HG02623 (cell line): ENCODE measurements at regions not wholly inside any gene's neighbourhood (a gene's known extent, or its start where the extent isn't known, plus 50 kb on each side); places are given as distances from the start of the nearest gene placed in this dataset.

Experiments
- ATAC-seq: cut with Tn5 transposase; IDR thresholded peaks from one replicate; pipeline ENCODE4 v1.9.1; 2021; ENCODE audit warnings: moderate library complexity; ENCODE audit not compliant: unreplicated experiment

DNA sequence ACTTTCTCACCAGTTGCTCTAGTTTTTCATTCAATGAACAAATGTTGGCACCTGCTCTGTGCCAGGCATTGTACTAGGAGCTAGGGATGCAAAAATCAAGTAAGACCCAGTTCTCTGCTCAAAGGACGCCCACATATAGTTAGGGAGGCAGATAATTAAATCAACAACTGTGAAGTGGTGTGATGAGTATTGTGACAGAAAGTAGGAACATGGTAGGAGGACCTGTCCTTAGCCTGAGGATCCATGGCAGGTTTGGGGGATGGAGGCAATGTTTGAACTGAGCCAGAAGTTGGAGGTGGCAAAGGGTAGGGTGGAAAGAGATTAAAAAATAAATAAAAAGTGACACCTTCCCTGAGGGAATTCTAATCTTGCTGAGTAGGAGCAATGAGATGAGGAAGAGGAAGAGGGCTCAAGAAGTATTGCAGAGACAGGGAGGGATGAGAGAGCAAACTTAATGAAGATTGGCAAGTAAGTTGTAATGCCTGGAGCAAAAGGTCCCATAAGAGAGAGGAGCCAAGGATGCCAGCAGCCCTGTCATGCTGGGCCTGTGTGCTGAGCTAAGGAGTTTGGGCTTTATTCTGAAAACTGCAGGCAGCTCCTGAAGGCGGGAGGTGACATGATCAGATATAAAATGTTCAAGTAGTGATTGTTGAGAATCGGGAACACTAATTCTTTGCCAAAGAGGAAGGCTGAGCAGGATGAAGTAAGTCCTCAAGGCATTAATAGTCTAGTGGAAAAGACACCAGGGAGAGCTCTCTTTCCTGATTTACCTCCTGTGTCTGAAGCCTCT lies 184.3 kb upstream of the PPP2R3A start:
- ATAC-seq = no peak

GRCh38 chr3:135784557-135784956 lies 181.0 kb upstream of the PPP2R3A start:
- peak; percentile 82 for ATAC-seq

GRCh38 chr3:135788146-135788545 lies 177.4 kb upstream of the PPP2R3A start:
- no peak for ATAC-seq

DNA sequence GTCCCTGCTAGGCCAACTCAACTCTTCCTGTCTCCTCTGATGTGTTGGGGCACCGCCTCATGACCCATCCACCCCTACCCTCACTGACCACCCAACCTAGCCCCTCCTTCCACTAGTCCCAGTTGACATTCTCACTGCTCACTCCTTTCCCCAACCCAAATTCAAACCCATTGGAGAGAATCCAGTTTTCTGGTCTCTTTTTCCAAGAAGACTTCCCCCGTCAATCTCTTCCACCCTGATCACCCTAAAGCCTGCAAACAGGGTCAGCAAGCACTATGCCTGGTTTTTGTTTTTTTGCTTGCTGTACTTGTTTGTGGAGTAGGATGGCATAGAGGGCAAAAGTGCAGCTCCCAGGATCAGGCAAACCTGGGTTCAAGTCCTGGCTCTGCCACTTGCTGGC lies 176.6 kb upstream of the PPP2R3A start:
- ATAC-seq = no peak

- ATAC-seq = no peak
These were observed 173.4 kb upstream of the PPP2R3A start for GRCh38 chr3:135792174-135792573.

GRCh38 chr3:135792858-135793475 lies 172.6 kb upstream of the PPP2R3A start:
- ATAC-seq = no peak

DNA sequence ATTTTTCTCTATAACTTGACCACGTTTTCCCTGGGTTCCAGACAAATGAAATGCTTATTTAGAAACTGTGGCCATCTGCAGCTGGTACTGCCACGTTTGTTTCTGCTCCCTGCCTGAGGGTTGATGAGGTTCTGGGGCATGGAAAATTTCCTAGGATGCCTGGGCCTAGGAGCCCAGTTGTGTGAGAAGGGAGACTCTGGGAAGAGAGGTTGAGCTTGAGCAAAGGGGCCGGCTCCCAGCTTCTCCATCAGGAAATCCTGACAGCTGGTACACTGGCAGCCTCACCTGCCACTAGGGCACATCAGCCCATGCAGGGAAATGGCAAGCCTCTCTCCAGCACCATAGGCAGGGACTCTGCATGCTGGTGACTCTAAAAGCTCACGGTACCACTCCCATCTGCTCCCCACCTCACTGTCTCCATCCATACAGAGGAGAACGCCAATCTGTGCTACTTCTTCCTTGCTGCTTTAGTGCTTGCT lies 165.4 kb upstream of the PPP2R3A start:
- no peak for ATAC-seq

DNA sequence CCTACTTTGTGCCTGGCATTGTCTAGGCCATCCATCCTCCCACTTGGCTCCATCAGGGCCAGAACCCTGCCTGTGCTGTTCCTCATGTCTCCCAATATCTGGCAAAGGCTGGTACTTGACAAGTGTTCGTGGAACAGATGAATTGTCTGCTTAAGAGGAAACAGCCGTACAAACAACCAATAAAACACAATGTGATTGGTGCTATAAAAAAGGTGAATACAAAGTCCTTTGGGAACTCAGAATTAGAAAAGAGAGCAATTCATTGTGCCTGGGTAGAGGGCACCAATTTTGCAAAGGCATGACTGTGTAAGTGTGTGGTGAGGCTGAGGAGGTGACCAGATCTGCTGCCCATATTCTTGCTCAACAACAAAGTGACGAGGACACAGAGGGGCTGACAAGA lies 164.5 kb upstream of the PPP2R3A start:
- no peak for ATAC-seq

GRCh38 chr3:135802171-135802570 lies 163.4 kb upstream of the PPP2R3A start:
- no peak for ATAC-seq

DNA sequence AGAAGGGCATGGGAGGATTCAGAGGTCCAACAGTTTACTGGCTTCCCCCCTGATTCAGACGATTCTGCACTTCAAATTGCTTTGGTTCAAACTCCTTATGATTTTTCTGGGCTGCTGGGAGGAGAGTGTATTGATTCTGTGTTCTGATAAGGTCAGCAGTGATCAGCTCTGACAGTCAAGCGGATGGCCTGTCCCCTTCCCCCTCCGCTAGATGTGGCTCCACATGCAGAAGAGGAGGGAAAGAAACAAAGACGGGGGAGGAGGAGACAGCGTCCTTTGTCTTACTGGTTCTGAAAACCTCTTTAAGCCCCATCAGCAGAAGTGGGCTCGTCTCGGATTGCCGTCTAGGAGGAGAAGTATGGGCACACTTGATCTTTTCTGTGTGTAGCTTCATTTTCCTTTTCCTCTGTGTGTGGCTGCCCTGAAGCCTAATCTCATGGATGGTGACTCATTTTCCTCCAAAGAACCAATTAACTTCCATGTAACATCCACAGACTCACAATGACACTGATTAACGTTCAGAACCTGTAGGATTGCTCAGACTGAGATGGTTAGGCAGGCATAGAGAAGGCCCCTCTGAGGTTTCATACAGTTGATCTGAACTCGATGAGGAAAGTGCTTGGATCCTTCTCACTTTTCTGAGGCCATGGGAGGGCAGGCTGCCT lies 162.4 kb upstream of the PPP2R3A start:
- no peak for ATAC-seq

GRCh38 chr3:135805752-135806151 lies 159.8 kb upstream of the PPP2R3A start:
- ATAC-seq = no peak

DNA sequence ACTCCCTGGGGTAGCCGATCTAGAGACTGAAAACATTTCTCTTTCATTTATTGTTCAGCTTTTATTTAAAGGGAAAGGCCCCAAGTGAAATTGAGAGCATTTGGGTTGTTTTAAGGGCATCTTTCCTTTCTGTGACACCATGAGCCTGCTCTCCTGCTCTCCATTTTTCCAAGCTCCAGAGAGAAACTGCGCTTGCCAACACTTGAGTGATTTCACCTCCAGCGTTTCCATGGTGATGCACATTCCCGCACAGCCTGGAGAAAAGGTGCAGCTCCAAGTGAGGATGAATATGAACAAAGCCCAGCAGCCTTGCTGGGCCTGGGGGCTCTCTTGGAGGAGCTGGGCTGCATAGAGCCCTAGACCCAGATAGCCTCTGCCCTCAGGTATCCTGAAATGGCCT lies 159.2 kb upstream of the PPP2R3A start:
- ATAC-seq = no peak

- ATAC-seq = no peak
These were observed 157.6 kb upstream of the PPP2R3A start for GRCh38 chr3:135807879-135808278.

DNA sequence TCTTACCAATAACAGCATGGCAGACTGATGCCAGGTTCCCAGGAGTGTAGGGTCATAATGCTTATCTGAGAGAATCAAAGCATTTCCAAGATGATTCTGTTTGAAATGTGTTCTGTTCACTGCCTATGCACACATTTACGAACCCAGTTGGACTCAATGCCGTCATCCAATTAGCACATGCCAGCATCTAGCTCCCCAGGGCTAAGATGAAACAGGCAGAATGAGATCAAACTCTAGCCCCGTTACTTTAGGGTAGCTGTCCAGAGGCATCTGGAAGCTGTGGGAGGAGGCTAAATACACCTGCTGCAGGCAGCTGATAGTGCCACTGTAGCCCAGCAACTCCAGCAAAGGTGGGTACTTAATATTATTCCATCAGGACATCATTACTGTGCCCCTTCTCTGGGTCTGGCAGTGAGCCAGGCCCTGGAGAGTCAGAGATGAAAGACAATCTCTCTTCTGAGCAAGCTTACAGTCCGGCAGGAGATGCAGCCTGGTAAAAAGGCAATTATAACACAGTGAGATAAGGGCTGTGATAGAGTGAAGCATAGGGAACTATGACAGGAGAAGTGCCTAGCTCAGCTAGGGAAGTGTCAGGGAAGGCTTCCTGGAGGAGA lies 156.4 kb upstream of the PPP2R3A start:
- ATAC-seq = no peak

DNA sequence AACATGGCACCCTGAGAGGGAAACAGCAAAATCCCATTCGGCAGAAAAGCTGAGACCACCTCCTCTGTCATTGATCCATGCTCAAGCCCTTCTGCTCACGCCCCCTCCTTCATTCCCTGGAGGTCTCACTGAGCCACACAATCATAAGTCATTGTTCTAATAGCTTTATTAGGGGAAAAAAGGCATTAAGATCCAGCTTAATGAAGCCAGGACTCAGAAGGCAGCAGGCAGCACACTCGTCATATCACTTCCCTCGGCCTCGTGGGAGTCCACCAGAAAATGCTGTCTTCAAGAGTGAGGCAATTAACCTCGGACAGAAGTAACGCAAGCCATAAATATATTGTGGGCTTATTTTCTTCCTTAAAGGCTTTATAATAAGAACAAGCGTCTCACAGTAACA lies 153.9 kb upstream of the PPP2R3A start:
- no peak for ATAC-seq

GRCh38 chr3:135812057-135812456 lies 153.5 kb upstream of the PPP2R3A start:
- no peak for ATAC-seq

DNA sequence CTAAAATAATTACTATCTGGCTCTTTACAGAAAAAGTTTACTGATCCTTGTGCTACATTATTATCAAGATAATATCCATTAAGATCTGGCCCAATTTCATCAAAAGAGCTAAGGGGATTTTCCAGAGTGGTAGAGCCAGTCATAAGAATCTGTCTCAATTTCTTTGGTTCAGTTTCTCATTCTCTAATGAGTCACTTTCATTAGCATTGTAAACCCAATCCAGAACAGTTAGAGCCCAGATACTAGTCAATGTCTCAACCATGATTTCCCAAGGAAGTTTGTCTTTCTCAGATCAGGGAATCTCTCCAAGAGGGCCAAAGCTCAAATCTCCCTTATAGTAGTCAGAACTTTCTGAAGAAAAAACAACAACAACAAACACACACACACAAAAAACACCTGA lies 131.1 kb upstream of the PPP2R3A start:
- no peak for ATAC-seq

DNA sequence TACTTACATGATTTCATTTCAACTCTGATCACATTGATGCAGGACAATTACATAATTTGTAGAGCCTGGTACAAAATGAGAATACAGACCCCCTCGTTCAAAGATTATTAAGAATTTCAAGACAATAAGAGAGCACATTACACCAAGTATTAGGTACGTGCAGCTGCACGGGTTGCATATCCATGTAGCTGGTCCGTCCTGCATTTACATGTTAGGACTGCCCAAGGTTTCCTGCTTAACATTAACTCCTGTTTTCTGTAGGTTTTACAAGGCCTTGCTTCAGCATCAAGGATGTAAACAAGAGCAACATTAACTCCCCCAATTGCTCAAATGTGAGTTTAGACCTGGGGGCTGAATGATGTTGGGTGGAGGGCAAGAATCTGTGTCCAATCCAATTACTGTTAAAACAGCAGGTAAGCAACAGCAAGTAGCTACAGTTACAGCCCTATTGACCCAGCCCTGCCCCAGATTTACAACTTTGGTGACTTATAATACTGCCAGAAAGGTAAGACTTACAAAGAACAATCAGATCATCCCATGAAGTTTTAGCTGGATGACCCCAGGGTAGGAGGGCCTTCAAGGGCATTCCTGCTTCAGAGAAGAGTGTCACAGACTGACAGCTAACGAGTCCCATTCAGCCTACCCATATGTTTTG lies 127.4 kb upstream of the PPP2R3A start:
- ATAC-seq = no peak

DNA sequence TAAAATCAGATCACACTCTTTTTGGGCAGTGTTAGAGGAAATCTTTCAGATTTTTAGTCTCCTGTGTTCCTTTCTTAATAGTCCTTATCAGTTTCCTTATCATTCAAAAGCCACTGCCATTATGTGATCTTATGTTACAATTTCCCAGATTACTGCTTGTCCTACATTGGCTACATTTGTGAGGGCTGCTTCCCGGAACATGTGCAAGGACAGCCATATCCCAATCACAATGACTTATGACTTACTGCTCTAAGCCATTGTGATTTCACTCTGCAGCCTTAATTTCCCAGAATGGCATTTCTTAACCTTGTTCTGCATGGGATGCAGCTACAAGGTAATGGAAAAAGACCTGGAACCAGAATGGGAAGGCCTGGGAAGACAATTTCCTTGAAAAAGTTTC lies 125.1 kb upstream of the PPP2R3A start:
- ATAC-seq = no peak

- ATAC-seq = no peak
These were observed 121.1 kb upstream of the PPP2R3A start for GRCh38 chr3:135844386-135844785.

- ATAC-seq = no peak
These were observed 117.5 kb upstream of the PPP2R3A start for GRCh38 chr3:135848051-135848450.
